Epithelial cell of prostate (primary cell): ENCODE measurements at regions not wholly inside any gene's neighbourhood (a gene's known extent, or its start where the extent isn't known, plus 50 kb on each side); places are given as distances from the start of the nearest gene placed in this dataset.

ENCODE experiments used
- DNase-seq: peaks from one replicate; pipeline ENCODE4 v3.0.0-alpha.2; 2011; ENCODE audit warnings: low read depth, low spot score
- H3K27ac ChIP-seq: fragments of 450-650 bp; 2 replicates; pipeline ENCODE4 v1.5.1; 2017; ENCODE audit warnings: mild to moderate bottlenecking

- DNase-seq, result no peak
- no peak overlapping the region for H3K27ac ChIP-seq
These were observed 289.7 kb downstream of the HS3ST1 start for GRCh38 chr4:11138964-11139363.

DNA sequence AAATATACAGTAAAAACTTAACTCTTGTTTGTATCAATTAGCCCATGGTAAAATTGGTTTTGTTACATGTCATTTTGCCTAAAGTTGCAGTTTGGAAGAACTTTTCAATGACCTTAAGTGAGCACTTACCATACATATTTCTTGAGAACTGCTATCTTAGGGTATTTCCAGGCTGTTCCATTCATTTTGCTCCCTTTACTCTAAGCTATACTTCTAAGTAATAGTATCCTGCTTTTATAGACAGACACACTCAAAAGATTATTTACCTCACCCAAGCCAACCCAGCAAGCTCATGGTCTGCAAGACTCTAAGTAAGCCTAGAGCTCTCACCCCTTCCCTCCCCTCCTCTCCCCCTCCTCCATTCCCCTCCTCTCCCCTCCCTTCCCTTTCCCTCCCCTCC lies 294.0 kb downstream of the HS3ST1 start:
- DNase-seq, result no peak
- no peak overlapping the region for H3K27ac ChIP-seq

DNA sequence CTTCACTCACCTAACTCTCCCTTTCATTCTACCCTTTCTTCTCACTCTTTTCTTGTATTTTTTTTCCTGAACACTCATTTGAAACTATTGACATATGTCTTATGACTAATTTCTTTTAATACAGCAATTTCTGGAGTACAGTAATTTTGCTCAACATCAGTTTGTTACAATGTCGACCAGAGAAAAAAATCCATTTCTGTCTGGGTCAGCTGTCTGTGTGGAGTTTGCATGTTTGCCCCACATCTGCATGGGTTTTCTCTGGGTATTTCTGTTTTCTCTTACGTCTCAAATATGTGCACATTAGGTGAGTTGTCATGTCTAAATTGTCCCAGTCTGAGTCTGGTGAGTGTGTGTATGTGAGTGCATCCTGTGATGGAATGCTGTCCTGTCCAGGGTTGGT lies 294.8 kb downstream of the HS3ST1 start:
- H3K27ac ChIP-seq, result no peak overlapping the region

DNA sequence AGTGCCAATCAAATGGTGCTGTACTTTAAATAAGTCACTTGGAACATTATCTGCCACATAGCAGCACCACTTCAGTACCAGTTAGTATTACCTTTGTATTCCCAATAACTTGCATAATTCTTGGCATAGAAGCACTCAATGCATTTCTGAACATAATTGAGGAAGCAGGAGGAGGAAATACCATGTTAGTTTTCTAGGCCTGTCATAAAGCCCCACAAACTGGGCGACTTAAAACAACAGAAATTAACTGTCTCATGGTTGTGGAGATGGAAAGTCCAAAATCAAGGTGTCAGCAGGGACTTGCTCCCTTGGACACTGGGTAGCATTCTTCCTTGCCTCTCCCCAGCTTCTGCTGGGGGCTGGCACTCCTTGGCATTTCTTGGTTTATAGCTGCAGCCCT lies 296.2 kb downstream of the HS3ST1 start:
- no peak for DNase-seq
- no peak overlapping the region for H3K27ac ChIP-seq

More for the DNA sequence above, 294.8 kb downstream of the HS3ST1 start:
- no peak for DNase-seq

DNA sequence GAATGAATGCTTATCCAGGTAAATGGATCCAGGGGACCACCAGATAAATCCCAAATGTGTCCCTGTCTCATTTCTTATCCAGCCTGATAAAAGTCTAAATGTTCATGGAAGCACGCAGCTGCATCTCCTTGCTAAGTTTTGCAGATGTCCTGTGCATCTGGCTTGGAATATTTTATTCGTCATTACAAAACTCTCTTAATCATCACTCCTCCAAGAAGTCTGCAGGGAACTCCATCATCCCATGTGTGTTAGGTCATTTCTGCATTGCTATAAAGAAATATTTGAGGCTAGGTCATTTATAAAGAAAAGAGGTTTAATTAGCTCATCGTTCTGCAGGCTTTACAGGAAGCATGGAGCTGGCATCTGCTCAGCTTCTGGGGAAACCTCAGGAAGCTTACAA lies 297.2 kb downstream of the HS3ST1 start:
- DNase-seq, result no peak
- H3K27ac ChIP-seq, result no peak overlapping the region

GRCh38 chr4:11130195-11130970 lies 298.3 kb downstream of the HS3ST1 start:
- DNase-seq, result no peak
- H3K27ac ChIP-seq, result no peak overlapping the region

DNA sequence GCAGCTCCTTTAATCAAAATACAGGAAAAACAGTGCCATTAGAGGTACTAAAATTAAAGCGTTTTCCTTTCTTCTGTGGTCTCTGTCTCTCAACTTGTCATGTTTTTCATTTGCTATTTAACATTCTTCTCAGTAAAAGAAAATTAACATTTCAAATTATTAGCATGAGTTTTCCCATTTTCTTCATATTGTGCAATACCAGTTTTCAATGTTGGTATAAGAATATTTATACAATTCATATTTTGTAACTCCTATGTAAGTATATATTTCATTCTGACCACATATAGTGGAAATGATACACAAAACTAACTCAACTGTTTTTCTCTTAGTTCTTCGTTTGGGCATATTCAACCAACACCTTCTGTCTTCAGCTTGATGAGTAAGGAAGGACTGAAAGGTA lies 308.3 kb downstream of the HS3ST1 start:
- H3K27ac ChIP-seq, result no peak overlapping the region
- no peak for DNase-seq

DNA sequence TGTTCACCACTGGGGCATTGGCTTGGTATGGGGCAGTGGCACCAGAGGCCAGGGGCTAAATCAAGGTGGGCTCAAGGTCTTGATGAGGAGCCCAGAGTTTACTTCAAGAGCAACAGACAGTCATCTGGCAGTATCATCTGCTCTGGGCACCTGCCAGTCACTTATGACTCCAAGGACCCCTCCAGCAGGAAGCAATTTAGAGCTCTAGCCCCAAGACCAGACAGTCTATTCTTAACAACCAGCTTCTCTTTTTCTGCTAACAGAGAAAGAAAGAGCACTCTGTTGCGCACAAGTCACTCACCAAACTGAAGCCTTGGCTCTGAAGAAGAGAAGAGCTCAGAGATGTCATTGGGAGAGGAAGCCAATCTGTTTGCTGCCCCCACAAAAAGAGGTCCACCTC lies 309.2 kb downstream of the HS3ST1 start:
- DNase-seq, result no peak
- H3K27ac ChIP-seq, result no peak overlapping the region

GRCh38 chr4:11118513-11118912 lies 310.2 kb downstream of the HS3ST1 start:
- H3K27ac ChIP-seq, result no peak overlapping the region

GRCh38 chr4:11116940-11117339 lies 311.8 kb downstream of the HS3ST1 start:
- DNase-seq, result no peak
- H3K27ac ChIP-seq, result no peak overlapping the region

More at GRCh38 chr4:11118513-11118912, 310.2 kb downstream of the HS3ST1 start:
- no peak for DNase-seq

- DNase-seq, result no peak
- no peak overlapping the region for H3K27ac ChIP-seq
These were observed 316.8 kb downstream of the HS3ST1 start for GRCh38 chr4:11111876-11112275.

GRCh38 chr4:11111370-11111769 lies 317.3 kb downstream of the HS3ST1 start:
- DNase-seq, result no peak
- no peak overlapping the region for H3K27ac ChIP-seq

DNA sequence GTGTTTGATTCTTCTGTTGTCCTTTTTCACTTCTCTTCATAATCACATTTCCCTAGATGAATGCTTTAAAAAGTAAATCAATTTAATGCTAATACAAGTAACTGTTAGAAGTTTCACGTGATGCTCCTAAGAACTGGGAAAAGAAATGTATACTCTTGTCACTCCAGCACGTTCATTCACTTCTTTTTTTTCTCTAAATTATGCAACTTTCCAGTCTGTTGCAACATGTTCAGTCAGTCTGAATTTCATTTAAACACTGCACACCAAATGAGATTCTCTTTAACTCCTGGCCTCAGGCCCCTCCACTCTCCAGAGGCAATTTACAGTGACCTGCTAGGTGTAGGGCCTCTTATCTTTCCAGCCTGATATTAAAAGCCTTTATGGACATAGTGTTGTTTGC lies 321.9 kb downstream of the HS3ST1 start:
- no peak overlapping the region for H3K27ac ChIP-seq
- no peak for DNase-seq

DNA sequence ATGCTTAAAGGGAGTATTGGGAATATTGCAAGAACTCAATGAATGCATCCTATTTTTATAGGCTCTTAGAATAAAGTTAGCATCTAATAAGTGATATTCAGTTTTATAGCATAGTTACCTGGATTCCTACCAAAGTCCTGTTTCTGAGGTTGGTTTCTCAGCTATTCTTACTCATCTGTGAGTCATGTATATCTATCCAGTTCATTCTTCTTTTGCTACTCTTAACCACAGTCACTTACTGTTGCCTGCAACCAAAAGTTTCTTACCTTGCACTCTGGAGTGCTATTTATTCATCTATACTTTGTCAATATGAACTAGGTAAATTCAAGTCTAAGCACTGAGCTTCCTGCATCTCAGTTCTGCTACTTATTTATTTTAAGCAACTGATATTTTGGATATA lies 322.5 kb downstream of the HS3ST1 start:
- H3K27ac ChIP-seq, result no peak overlapping the region
- DNase-seq, result peak; percentile 39

DNA sequence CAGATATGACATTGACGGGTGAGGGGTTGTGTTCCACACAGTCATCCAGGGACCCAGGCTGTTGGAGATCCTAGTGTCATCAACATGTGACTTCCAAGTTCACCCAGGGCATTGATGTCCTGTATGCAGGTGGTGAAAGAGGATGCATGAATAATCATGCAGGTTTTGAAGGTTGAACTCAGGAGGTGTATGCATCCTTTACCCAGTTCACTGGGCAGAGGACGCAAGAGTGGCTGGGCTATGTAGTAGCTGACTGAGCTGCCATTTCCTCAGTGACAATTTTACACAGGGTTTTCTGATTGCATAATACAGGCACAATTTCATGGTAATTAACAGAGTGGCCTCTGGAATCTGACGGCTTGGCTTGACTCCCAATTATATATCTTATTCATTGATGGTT lies 323.0 kb downstream of the HS3ST1 start:
- no peak overlapping the region for H3K27ac ChIP-seq
- DNase-seq, result no peak

DNA sequence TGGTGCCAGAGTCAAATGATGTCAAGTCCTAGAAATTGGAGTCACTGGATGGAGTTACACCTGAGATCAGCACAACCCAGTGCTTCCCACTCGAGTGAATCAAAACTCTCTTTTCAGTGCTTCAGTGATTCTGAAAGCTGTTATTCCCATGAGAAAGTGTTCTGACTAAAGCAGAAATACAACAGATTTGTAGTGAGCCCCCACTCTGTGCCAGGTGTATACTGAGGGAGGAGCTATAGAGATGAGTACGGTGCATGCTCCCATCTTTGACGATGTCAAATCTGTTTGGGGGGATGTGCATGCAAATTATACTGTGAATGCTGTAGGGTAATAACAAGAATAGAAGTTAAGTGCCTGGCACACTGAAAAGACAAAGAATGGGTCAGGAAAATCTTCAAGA lies 330.2 kb downstream of the HS3ST1 start:
- H3K27ac ChIP-seq, result no peak overlapping the region
- no peak for DNase-seq

DNA sequence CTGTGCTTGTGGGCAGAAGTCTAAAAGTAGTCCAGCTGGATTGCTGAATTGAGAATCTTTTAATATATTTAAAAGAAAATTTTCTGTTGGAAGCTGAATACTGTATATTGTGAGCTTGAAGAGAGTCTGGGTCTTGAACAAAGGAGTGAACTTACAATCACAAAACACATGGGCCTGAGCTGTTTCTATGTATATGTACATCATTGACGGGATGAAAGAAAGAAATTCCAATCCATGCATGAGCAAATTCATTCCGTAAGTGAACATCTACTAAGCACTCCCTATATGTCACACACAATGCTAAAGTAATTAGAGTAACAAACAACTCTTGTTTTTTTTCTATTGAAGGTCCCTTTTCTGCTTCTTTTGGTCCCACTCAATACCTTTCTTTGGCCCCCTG lies 331.0 kb downstream of the HS3ST1 start:
- no peak for DNase-seq
- H3K27ac ChIP-seq, result no peak overlapping the region

GRCh38 chr4:11081006-11081405 lies 347.7 kb downstream of the HS3ST1 start:
- no peak for DNase-seq
- H3K27ac ChIP-seq, result no peak overlapping the region

DNA sequence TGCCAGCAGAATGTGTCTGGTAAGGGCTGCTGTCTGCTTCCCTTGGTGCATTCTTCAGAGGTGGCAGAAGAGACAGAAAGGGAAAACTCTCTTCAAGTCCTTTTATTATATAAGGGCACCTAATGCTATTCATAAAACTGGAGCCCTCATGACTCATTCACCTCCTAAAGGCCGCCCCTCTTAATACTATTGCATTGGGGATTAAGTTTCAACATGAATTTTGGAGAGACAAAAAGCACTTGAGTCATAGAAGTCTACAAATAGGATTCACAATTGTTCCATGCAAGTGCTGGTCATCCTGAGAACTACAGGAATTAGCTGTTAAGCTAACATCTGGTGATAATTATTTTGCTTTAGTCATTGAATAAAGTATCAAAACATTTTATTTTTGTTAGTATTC lies 349.5 kb downstream of the HS3ST1 start:
- no peak for DNase-seq
- H3K27ac ChIP-seq, result no peak overlapping the region

- no peak overlapping the region for H3K27ac ChIP-seq
- no peak for DNase-seq
These were observed 354.0 kb downstream of the HS3ST1 start for GRCh38 chr4:11074581-11075241.

DNA sequence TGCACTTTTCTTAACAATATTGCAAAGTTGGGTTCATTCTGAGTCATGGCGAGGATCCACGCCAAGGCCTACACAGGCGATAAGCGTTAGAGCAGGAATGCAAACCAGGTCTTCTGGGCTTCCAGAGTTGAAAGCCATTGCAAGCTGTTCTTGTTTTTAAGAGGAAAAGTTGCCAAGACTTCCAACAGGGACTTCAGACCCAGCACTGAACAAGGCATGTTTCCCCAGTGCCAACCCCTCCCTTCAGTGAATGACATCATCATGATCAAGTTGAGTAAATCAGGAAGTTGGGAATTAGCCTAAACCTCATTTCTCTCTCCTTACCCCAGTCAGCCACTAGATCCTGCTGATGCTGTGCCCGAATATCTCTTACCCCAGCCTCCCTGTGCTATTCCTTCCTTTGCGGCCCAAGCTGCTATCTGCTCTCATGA lies 355.1 kb downstream of the HS3ST1 start:
- DNase-seq, result no peak
- no peak overlapping the region for H3K27ac ChIP-seq

DNA sequence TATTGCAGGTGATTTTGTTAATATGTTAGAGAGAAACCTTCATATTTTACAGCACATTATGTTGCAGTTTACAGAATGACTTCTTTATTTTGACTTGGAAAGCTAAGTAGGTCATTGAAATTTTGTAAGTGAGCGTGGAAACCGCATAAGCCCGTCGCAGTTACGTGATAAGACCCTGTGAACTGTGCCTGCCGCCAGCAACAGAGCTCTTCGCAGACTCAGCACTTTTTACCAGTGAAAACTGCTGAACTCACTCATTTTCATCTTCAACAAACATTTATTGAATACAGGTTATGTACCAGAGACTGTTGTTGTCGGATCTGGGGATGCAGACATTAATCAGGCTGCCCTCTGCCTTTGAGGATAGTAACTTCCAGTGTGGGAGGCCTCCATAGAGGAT lies 355.7 kb downstream of the HS3ST1 start:
- DNase-seq, result no peak
- H3K27ac ChIP-seq, result no peak overlapping the region
